ENCODE measurements at regions not wholly inside any gene's neighbourhood (a gene's known extent, or its start where the extent isn't known, plus 50 kb on each side); places are given as distances from the start of the nearest gene placed in this dataset.

GRCh38 chr6:165915022-165915770 is 252.2 kb upstream of the PDE10A start:
- TF ChIP-seq CTCF (IDR thresholded peaks at IDR 0.05; ENCODE audit: low read depth, low read length), result no peak
- no peak for DNase-seq (ENCODE audit: extremely low read depth, low read depth)

- no peak for DNase-seq (ENCODE audit: extremely low read depth, low read depth)
Measured at GRCh38 chr6:165913676-165914570, 250.9 kb upstream of the PDE10A start.

GRCh38 chr6:165910184-165910966 is 247.3 kb upstream of the PDE10A start:
- DNase-seq (ENCODE audit: extremely low read depth, low read depth), result no peak
- TF ChIP-seq CTCF (IDR thresholded peaks at IDR 0.05; ENCODE audit: low read depth, low read length), result no peak

More at GRCh38 chr6:165913676-165914570, 250.9 kb upstream of the PDE10A start:
- TF ChIP-seq CTCF (IDR thresholded peaks at IDR 0.05; ENCODE audit: low read depth, low read length), result no peak

- TF ChIP-seq CTCF (IDR thresholded peaks at IDR 0.05; ENCODE audit: low read depth, low read length), result no peak
- DNase-seq (ENCODE audit: extremely low read depth, low read depth), result no peak
Measured at GRCh38 chr6:165906736-165907135, 243.7 kb upstream of the PDE10A start.

GRCh38 chr6:165905744-165906143 is 242.7 kb upstream of the PDE10A start:
- DNase-seq (ENCODE audit: extremely low read depth, low read depth), result no peak
- no peak for TF ChIP-seq CTCF (IDR thresholded peaks at IDR 0.05; ENCODE audit: low read depth, low read length)

GRCh38 chr6:165900970-165901369 is 237.9 kb upstream of the PDE10A start:
- TF ChIP-seq CTCF (IDR thresholded peaks at IDR 0.05; ENCODE audit: low read depth, low read length), result no peak
- DNase-seq (ENCODE audit: extremely low read depth, low read depth), result no peak
